Right cardiac atrium (tissue), 5 donors: ENCODE measurements at regions not wholly inside any gene's neighbourhood (a gene's known extent, or its start where the extent isn't known, plus 50 kb on each side); places are given as distances from the start of the nearest gene placed in this dataset.

Experiments used
- ATAC-seq, 2 donors: fragments of 200-7000 bp; cut with Tn5 transposase; one replicate each; pipeline versions ENCODE4 v1.8.0 to v1.9.1; 2020; ENCODE audit warnings: moderate library complexity in 2 of 2, mild to moderate bottlenecking in 1 of 2
- DNase-seq, 3 donors: peaks; one replicate each; pipeline ENCODE4 v3.0.0-alpha.2; 2020
- H3K27ac ChIP-seq: one replicate; pipeline ENCODE4 v1.5.1; 2013; ENCODE audit warnings: mild to moderate bottlenecking, low read length, control low read depth, moderate library complexity
- H3K27me3 ChIP-seq: one replicate; pipeline ENCODE4 v1.6.1; 2013; ENCODE audit not compliant: control insufficient read depth, insufficient read depth
- H3K4me1 ChIP-seq: one replicate; pipeline ENCODE4 v1.6.1; 2013; ENCODE audit warnings: low read length; ENCODE audit not compliant: control insufficient read depth, insufficient read depth
- H3K4me3 ChIP-seq: one replicate; pipeline ENCODE4 v1.5.1; 2013; ENCODE audit warnings: low read length, control low read depth
- H3K9me3 ChIP-seq: one replicate; pipeline ENCODE4 v1.6.1; 2013; ENCODE audit warnings: low read length; ENCODE audit not compliant: control insufficient read depth
- WGBS: extraction: QIAGEN DNeasy Blood & Tissue Kit; methylation state at CpG from one replicate; pipeline ENCODE4 v1.1.7; 2013; 5-methylcytosine and 5-hydroxymethylcytosine counted together
- intact Hi-C, 4 donors: fragments of 100-400 bp; cut with DNase I; formaldehyde crosslinking; loops; one replicate each; pipeline versions ENCODE4 v1.11.0 to v1.14.0; 2022 to 2023
- donor health status: healthy with polysubstance abuse.
- donor health status: DM: no; HTN: yes; CAD: no.
- donor health status: DM: no; HTN: no; CAD: no.
- donor health status: DM: no; HTN: yes; CAD: no; lungs with severe emphysema.
- donor health status: DM: yes; HTN: yes; CAD: no.

GRCh38 chr1:221381910-221382623, 359.8 kb downstream of the DUSP10 start:
- Histone ChIP-seq H3K4me3 (no peak overlapping the region), H3K4me1 (no peaks in the 10 kb centered on the region), H3K27ac (no peak overlapping the region), H3K9me3 (no peaks in the 10 kb centered on the region), H3K27me3 (no peaks in the 10 kb centered on the region)
- no peak for ATAC-seq
- no peak for DNase-seq
- WGBS: 83% methylated on average over 3 of the region's 3 CpGs
- intact Hi-C loops: no loop called here

GRCh38 chr1:221392453-221392852, 349.4 kb downstream of the DUSP10 start:
- peak; percentile 65 to 67 for ATAC-seq
- Histone ChIP-seq H3K4me1 (no peaks in the 10 kb centered on the region), H3K4me3 (no peak overlapping the region), H3K9me3 (peaks cover 7% of the 10 kb centered on the region), H3K27me3 (no peaks in the 10 kb centered on the region), H3K27ac (no peak overlapping the region)
- 68% methylated on average over 1 of the region's 1 CpG for WGBS
- intact Hi-C loops: no loop called here
- peak; percentile 48 to 67 (median 64) for DNase-seq

- ATAC-seq (no peak), DNase-seq (no peak)
- H3K4me3 ChIP-seq: no peak overlapping the region
- H3K9me3 ChIP-seq: peaks cover 5% of the 10 kb centered on the region
- intact Hi-C loops: no loop called here
- no peaks in the 10 kb centered on the region for H3K4me1 ChIP-seq
- no peak overlapping the region for H3K27ac ChIP-seq
- 55% methylated on average over 6 of the region's 6 CpGs for WGBS
- H3K27me3 ChIP-seq: no peaks in the 10 kb centered on the region
Measured at GRCh38 chr1:221394011-221394544, 347.8 kb downstream of the DUSP10 start.

GRCh38 chr1:221396526-221396925, 345.4 kb downstream of the DUSP10 start:
- Histone ChIP-seq H3K27ac (no peak overlapping the region), H3K9me3 (peaks cover 5% of the 10 kb centered on the region), H3K27me3 (no peaks in the 10 kb centered on the region), H3K4me3 (no peak overlapping the region), H3K4me1 (no peaks in the 10 kb centered on the region)
- DNase-seq (no peak), ATAC-seq (no peak)
- intact Hi-C loops: no loop called here
- WGBS: 95% methylated on average over 2 of the region's 2 CpGs

- no peak for DNase-seq
- 94% methylated on average over 2 of the region's 2 CpGs for WGBS
- Histone ChIP-seq H3K27me3 (no peaks in the 10 kb centered on the region), H3K9me3 (peaks cover 5% of the 10 kb centered on the region), H3K27ac (no peak overlapping the region), H3K4me1 (no peaks in the 10 kb centered on the region), H3K4me3 (no peak overlapping the region)
- intact Hi-C loops: no loop called here
- no peak for ATAC-seq
Measured at GRCh38 chr1:221397141-221397540, 344.7 kb downstream of the DUSP10 start.

- H3K4me3 ChIP-seq: no peak overlapping the region
- no peaks in the 10 kb centered on the region for H3K4me1 ChIP-seq
- DNase-seq (no peak), ATAC-seq (no peak)
- H3K27me3 ChIP-seq: no peaks in the 10 kb centered on the region
- peaks cover 5% of the 10 kb centered on the region for H3K9me3 ChIP-seq
- intact Hi-C loops: no loop called here
- WGBS: 88% methylated on average over 3 of the region's 3 CpGs
- H3K27ac ChIP-seq: no peak overlapping the region
Measured at GRCh38 chr1:221397606-221398005, 344.3 kb downstream of the DUSP10 start.

GRCh38 chr1:221405146-221405545, 336.7 kb downstream of the DUSP10 start:
- Histone ChIP-seq H3K27ac (no peak overlapping the region), H3K27me3 (no peaks in the 10 kb centered on the region), H3K4me3 (no peak overlapping the region), H3K9me3 (no peaks in the 10 kb centered on the region), H3K4me1 (no peaks in the 10 kb centered on the region)
- DNase-seq (no peak), ATAC-seq (no peak)
- WGBS: 95% methylated on average over 1 of the region's 1 CpG
- intact Hi-C loops: no loop called here

- no peaks in the 10 kb centered on the region for H3K27me3 ChIP-seq
- ATAC-seq (no peak), DNase-seq (no peak)
- peaks cover 1% of the 10 kb centered on the region for H3K9me3 ChIP-seq
- H3K27ac ChIP-seq: no peak overlapping the region
- no peak overlapping the region for H3K4me3 ChIP-seq
- 56% methylated on average over 7 of the region's 7 CpGs for WGBS
- H3K4me1 ChIP-seq: no peaks in the 10 kb centered on the region
- intact Hi-C loops: no loop called here
Measured at GRCh38 chr1:221408117-221408803, 333.6 kb downstream of the DUSP10 start.

GRCh38 chr1:221411283-221411682, 330.6 kb downstream of the DUSP10 start:
- ATAC-seq (no peak), DNase-seq (no peak)
- Histone ChIP-seq H3K4me3 (no peak overlapping the region), H3K27ac (no peak overlapping the region), H3K4me1 (no peaks in the 10 kb centered on the region), H3K9me3 (peaks cover 1% of the 10 kb centered on the region), H3K27me3 (no peaks in the 10 kb centered on the region)
- WGBS: 66% methylated on average over 3 of the region's 3 CpGs
- intact Hi-C loops: no loop called here

GRCh38 chr1:221414772-221415539, 326.9 kb downstream of the DUSP10 start:
- Histone ChIP-seq H3K9me3 (peaks cover 1% of the 10 kb centered on the region), H3K4me1 (peaks cover 2% of the 10 kb centered on the region), H3K4me3 (no peak overlapping the region), H3K27me3 (no peaks in the 10 kb centered on the region), H3K27ac (no peak overlapping the region)
- DNase-seq (no peak), ATAC-seq (no peak)
- WGBS: 86% methylated on average over 8 of the region's 8 CpGs
- intact Hi-C loops: no loop called here

- Histone ChIP-seq H3K27ac (no peak overlapping the region), H3K9me3 (peaks cover 1% of the 10 kb centered on the region), H3K27me3 (no peaks in the 10 kb centered on the region), H3K4me3 (no peak overlapping the region), H3K4me1 (peaks cover 2% of the 10 kb centered on the region)
- intact Hi-C loops: no loop called here
- ATAC-seq: no peak
- WGBS: 68% methylated on average over 1 of the region's 1 CpG
- DNase-seq: no peak
Measured at GRCh38 chr1:221415651-221416050, 326.2 kb downstream of the DUSP10 start.
